OCI-LY7 (cell line): ENCODE measurements at regions not wholly inside any gene's neighbourhood (a gene's known extent, or its start where the extent isn't known, plus 50 kb on each side); places are given as distances from the start of the nearest gene placed in this dataset.

Experiments
- BruUV-seq: library from RNA; stranded (reverse); fragments of 400-500 nt; replicated peaks from 2 replicates; lab custom pipeline; 2021; lab: Mats Ljungman, UMichigan
- CTCF ChIA-PET: fragments of 300-600 bp; sonication (Branson Sonifier 250); formaldehyde crosslinking; loops from one replicate; lab custom pipeline; 2022; ENCODE audit warnings: antibody characterized with exemption; ENCODE audit not compliant: unreplicated experiment; lab: Charles Lee
- POLR2A ChIA-PET: fragments of 300-600 bp; sonication (Branson Sonifier 250); formaldehyde crosslinking; loops from one replicate; lab custom pipeline; 2022; ENCODE audit warnings: antibody characterized with exemption; lab: Charles Lee
- DNase-seq: peaks from one replicate; pipeline ENCODE4 v3.0.0-alpha.2; 2015; ENCODE audit warnings: low spot score
- H2AFZ ChIP-seq: fragments of 200-600 bp; sonication (generic), shearing (Covaris generic); 2 replicates; pipeline ENCODE4 v1.6.1; 2014; ENCODE audit warnings: mild to moderate bottlenecking, antibody characterized with exemption, low read length, moderate library complexity
- H3K27ac ChIP-seq: fragments of 200-600 bp; sonication (generic); 2 replicates; pipeline ENCODE4 v1.5.1; 2014; ENCODE audit warnings: mixed run types, low read depth, mild to moderate bottlenecking, moderate library complexity, low read length, inconsistent platforms; ENCODE audit not compliant: poor library complexity, severe bottlenecking
- H3K36me3 ChIP-seq: fragments of 200-600 bp; sonication (generic); 2 replicates; pipeline ENCODE4 v1.6.1; 2014; ENCODE audit warnings: mild to moderate bottlenecking, antibody characterized with exemption, low read length, moderate library complexity, mixed read lengths; ENCODE audit not compliant: insufficient read depth
- H3K4me1 ChIP-seq: fragments of 200-600 bp; sonication (generic); 2 replicates; pipeline ENCODE4 v1.5.1; 2014; ENCODE audit warnings: mild to moderate bottlenecking, low read length; ENCODE audit not compliant: insufficient read depth, poor library complexity, severe bottlenecking
- H3K4me2 ChIP-seq: fragments of 200-600 bp; sonication (generic); 2 replicates; pipeline ENCODE4 v1.6.1; 2014; ENCODE audit warnings: mild to moderate bottlenecking, low read length
- H3K4me3 ChIP-seq: fragments of 200-600 bp; sonication (generic); 2 replicates; pipeline ENCODE4 v1.5.1; 2014; ENCODE audit warnings: mild to moderate bottlenecking, low read depth, low read length; ENCODE audit not compliant: poor library complexity, severe bottlenecking
- H3K79me2 ChIP-seq: fragments of 200-600 bp; sonication (generic); 2 replicates; pipeline ENCODE4 v1.6.1; 2016; ENCODE audit warnings: low read depth, mild to moderate bottlenecking, low read length, moderate library complexity, mixed read lengths; ENCODE audit not compliant: insufficient read depth
- H3K9me2 ChIP-seq: fragments of 200-600 bp; sonication (generic); 2 replicates; pipeline ENCODE4 v1.6.1; 2016; ENCODE audit warnings: mild to moderate bottlenecking, low read length, mixed read lengths; ENCODE audit not compliant: insufficient read depth
- H3K9me3 ChIP-seq: fragments of 200-600 bp; sonication (generic); 2 replicates; pipeline ENCODE4 v1.6.1; 2014; ENCODE audit warnings: mild to moderate bottlenecking, mixed run types, low read length, mixed read lengths
- H4K20me1 ChIP-seq: fragments of 200-600 bp; sonication (generic); 2 replicates; pipeline ENCODE4 v1.6.1; 2014; ENCODE audit warnings: mild to moderate bottlenecking, antibody characterized with exemption, low read length, moderate library complexity, mixed read lengths; ENCODE audit not compliant: insufficient read depth
- CTCF ChIP-seq: fragments of 200-600 bp; sonication (generic); conservative IDR thresholded peaks from 2 replicates; pipeline ENCODE4 v1.5.1; 2014; ENCODE audit warnings: mild to moderate bottlenecking, antibody characterized with exemption, low read length, moderate library complexity, mixed read lengths
- EZH2phosphoT487 ChIP-seq: fragments of 200-600 bp; sonication (generic); IDR thresholded peaks from 2 replicates; pipeline ENCODE4 v1.6.1; 2018; ENCODE audit warnings: low read depth, borderline replicate concordance, mild to moderate bottlenecking, mixed run types, antibody characterized with exemption, low read length, moderate library complexity, mixed read lengths
- intact Hi-C: fragments of 100-400 bp; cut with micrococcal nuclease; formaldehyde crosslinking; loops from one replicate; pipeline ENCODE4 v1.10.0; 2022; ENCODE audit not compliant: unreplicated experiment

- Histone ChIP-seq H3K27ac (no peak overlapping the region), H4K20me1 (no peaks in the 10 kb centered on the region), H3K4me1 (no peaks in the 10 kb centered on the region), H3K9me3 (no peaks in the 10 kb centered on the region), H3K4me3 (no peak overlapping the region), H3K4me2 (no peak overlapping the region), H3K36me3 (no peaks in the 10 kb centered on the region), H3K9me2 (no peaks in the 10 kb centered on the region), H3K79me2 (no peaks in the 10 kb centered on the region), H2AFZ (no peak overlapping the region)
- CTCF ChIA-PET = no interaction called here
- DNase-seq = no peak
- POLR2A ChIA-PET = no interaction called here
- TF ChIP-seq CTCF (no peak), EZH2phosphoT487 (no peak)
- no TSS peak for BruUV-seq
- intact Hi-C loops = no loop called here
Measured at GRCh38 chr5:74952406-74952805, 86.2 kb upstream of the FAM169A start.

- no TSS peak for BruUV-seq
- H3K79me2 ChIP-seq = no peaks in the 10 kb centered on the region
- no peak for DNase-seq
- no peak overlapping the region for H3K4me3 ChIP-seq
- no peak overlapping the region for H3K4me2 ChIP-seq
- no peaks in the 10 kb centered on the region for H3K36me3 ChIP-seq
- no peak overlapping the region for H3K27ac ChIP-seq
- TF ChIP-seq EZH2phosphoT487 (no peak), CTCF (no peak)
- no peaks in the 10 kb centered on the region for H3K9me2 ChIP-seq
- H2AFZ ChIP-seq = no peak overlapping the region
- CTCF ChIA-PET = no interaction called here
- H3K4me1 ChIP-seq = no peaks in the 10 kb centered on the region
- intact Hi-C loops = no loop called here
- no peaks in the 10 kb centered on the region for H4K20me1 ChIP-seq
- H3K9me3 ChIP-seq = no peaks in the 10 kb centered on the region
- POLR2A ChIA-PET = interaction anchor here (0.5 kb wide), 1 partner anchor 1080 kb away, joined by 3 read pairs; no protein-coding TSS in a partner anchor
Measured at GRCh38 chr5:74951865-74952264, 85.7 kb upstream of the FAM169A start.

GRCh38 chr5:74950836-74951515 is 84.8 kb upstream of the FAM169A start:
- H3K4me1 ChIP-seq = no peaks in the 10 kb centered on the region
- H3K27ac ChIP-seq = no peak overlapping the region
- no peak for DNase-seq
- H3K4me3 ChIP-seq = no peak overlapping the region
- no peaks in the 10 kb centered on the region for H3K36me3 ChIP-seq
- no peaks in the 10 kb centered on the region for H3K79me2 ChIP-seq
- CTCF ChIA-PET = no interaction called here
- no peaks in the 10 kb centered on the region for H4K20me1 ChIP-seq
- no peaks in the 10 kb centered on the region for H3K9me2 ChIP-seq
- POLR2A ChIA-PET = no interaction called here
- intact Hi-C loops = no loop called here
- H3K4me2 ChIP-seq = no peak overlapping the region
- no peak overlapping the region for H2AFZ ChIP-seq
- TF ChIP-seq EZH2phosphoT487 (no peak), CTCF (no peak)
- no peaks in the 10 kb centered on the region for H3K9me3 ChIP-seq
- no TSS peak for BruUV-seq
